VCaP (cell line): ENCODE measurements at regions not wholly inside any gene's neighbourhood (a gene's known extent, or its start where the extent isn't known, plus 50 kb on each side); places are given as distances from the start of the nearest gene placed in this dataset.

ENCODE experiments used
- H3K27ac ChIP-seq: fragments of 450-650 bp; 2 replicates; pipeline ENCODE4 v1.5.1; 2017
- TF ChIP-seq, protein P1 (sequence below): fragments of 450-650 bp; conservative IDR thresholded peaks from 2 replicates; pipeline ENCODE4 v1.5.1; 2017; ENCODE audit warnings: mild to moderate bottlenecking, moderate library complexity

- H3K27ac ChIP-seq: no peak overlapping the region
- TF ChIP-seq, protein P1, sequence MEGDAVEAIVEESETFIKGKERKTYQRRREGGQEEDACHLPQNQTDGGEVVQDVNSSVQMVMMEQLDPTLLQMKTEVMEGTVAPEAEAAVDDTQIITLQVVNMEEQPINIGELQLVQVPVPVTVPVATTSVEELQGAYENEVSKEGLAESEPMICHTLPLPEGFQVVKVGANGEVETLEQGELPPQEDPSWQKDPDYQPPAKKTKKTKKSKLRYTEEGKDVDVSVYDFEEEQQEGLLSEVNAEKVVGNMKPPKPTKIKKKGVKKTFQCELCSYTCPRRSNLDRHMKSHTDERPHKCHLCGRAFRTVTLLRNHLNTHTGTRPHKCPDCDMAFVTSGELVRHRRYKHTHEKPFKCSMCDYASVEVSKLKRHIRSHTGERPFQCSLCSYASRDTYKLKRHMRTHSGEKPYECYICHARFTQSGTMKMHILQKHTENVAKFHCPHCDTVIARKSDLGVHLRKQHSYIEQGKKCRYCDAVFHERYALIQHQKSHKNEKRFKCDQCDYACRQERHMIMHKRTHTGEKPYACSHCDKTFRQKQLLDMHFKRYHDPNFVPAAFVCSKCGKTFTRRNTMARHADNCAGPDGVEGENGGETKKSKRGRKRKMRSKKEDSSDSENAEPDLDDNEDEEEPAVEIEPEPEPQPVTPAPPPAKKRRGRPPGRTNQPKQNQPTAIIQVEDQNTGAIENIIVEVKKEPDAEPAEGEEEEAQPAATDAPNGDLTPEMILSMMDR: no peak
Observed at GRCh38 chr6:80446454-80447045, 340.1 kb downstream of the BCKDHB start.

- H3K27ac ChIP-seq: no peak overlapping the region
- TF ChIP-seq, protein P1: no peak
Observed at GRCh38 chr6:80445751-80446150, 339.3 kb downstream of the BCKDHB start.

DNA sequence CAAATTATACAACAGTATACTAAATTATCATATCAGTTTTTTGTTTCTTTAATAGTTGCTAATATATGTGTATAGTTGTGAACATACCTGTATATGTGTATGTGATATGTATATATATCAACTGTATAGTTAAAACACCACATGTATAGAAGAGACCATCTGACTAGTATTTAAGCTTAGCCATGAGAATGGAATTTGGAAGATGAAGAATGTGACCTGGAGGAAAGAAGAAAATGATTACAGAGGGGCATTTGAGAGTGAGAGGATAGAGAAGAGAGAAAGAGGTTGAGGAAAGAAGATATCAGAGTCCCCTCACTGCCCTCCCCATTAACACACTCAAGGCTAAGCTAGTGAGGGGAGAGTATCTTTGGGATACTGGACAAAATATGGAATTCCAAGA, 335.9 kb downstream of the BCKDHB start:
- TF ChIP-seq, protein P1: no peak
- no peak overlapping the region for H3K27ac ChIP-seq

DNA sequence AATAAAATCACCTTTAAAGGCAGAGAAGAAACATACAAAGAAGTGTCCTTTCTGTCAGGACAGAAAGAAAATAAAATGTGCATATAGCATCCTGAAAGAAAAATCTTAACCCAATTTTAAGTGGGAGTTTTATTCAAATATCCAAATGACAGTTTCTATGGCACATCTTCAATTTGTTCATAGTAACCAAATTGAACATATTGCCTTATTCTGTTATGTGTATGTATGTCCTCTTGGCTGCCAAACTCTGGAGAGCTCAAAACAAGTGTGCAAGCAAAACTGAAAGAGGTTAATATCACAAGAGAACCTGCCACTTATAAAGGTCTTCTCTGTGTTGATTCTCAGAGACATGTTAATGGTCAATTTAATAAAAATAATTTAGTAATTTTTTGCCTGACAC, 334.7 kb downstream of the BCKDHB start:
- TF ChIP-seq, protein P1: no peak
- H3K27ac ChIP-seq: no peak overlapping the region

- TF ChIP-seq, protein P1: no peak
- H3K27ac ChIP-seq: no peak overlapping the region
Observed at GRCh38 chr6:80440496-80441115, 334.1 kb downstream of the BCKDHB start.

DNA sequence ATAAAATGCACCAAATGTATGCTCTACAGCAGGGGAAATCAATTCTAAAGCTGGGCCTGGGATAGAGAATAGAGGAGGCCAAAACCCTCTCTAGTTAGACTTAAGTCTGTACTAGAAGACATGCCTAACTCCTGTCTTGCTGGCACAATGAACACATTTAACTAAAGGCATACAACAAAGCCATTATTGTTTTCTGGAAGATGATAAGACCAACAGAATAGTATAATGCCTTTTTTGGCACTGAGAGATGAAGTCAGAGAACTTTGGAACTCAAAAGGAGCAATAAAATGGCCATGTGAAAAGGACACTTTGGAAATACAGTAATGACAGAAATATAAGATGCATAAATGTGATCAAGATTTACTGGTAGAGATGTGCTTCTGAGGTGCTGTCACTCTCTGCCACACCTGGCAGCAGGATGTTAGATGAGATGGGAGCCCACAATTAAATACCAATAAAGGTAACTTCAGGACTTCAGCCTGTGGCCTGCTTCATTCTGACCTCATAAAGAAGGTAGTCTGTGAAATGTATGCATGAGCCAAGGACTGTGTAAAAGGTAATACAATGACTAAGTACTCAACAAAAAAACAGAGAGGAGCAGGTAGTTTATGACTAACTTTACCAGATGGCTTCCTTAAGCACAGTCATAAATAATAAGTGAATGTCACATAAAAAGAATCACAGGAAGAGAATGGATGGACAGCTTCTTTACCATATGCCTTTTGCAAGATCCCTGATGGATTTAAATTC, 333.4 kb downstream of the BCKDHB start:
- TF ChIP-seq, protein P1: no peak
- no peak overlapping the region for H3K27ac ChIP-seq

GRCh38 chr6:80438772-80439171, 332.3 kb downstream of the BCKDHB start:
- H3K27ac ChIP-seq: no peak overlapping the region
- TF ChIP-seq, protein P1: no peak
